ENCODE measurements at regions not wholly inside any gene's neighbourhood (a gene's known extent, or its start where the extent isn't known, plus 50 kb on each side); places are given as distances from the start of the nearest gene placed in this dataset.

GRCh38 chr20:62576815-62577489 lies 65.4 kb upstream of the SLCO4A1 start:
- TF ChIP-seq CTCF (IDR thresholded peaks at IDR 0.05) (no peak), POLR2A (IDR thresholded peaks at IDR 0.05) (no peak), POLR2AphosphoS5 (IDR thresholded peaks at IDR 0.05) (no peak)
